WTC11 (cell line): ENCODE measurements at regions not wholly inside any gene's neighbourhood (a gene's known extent, or its start where the extent isn't known, plus 50 kb on each side); places are given as distances from the start of the nearest gene placed in this dataset.

Experiments
- ATAC-seq: fragments of 200-7000 bp; cut with Tn5 transposase; 2 replicates; pipeline ENCODE4 v1.10.0; 2021; ENCODE audit warnings: mild to moderate bottlenecking, moderate library complexity
- CTCF ChIA-PET: fragments of 300-600 bp; sonication (Branson Sonifier 250); formaldehyde crosslinking; loops from one replicate; lab custom pipeline; 2021; ENCODE audit warnings: antibody characterized with exemption; lab: Charles Lee
- POLR2A ChIA-PET: fragments of 350-600 bp; sonication (Branson Sonifier 250); formaldehyde crosslinking; loops from one replicate; lab custom pipeline; 2021; ENCODE audit warnings: antibody characterized with exemption; lab: Charles Lee
- DNase-seq: peaks from one replicate; pipeline ENCODE4 v3.0.0; 2021; ENCODE audit warnings: low spot score
- H3K27ac Mint-ChIP-seq: 2 replicates; pipeline ENCODE4 v1.8.0; 2021; ENCODE audit warnings: mixed read lengths
- H3K27me3 Mint-ChIP-seq: 2 replicates; pipeline ENCODE4 v1.8.0; 2021; ENCODE audit warnings: low read depth, mild to moderate bottlenecking, moderate library complexity, mixed read lengths
- H3K36me3 Mint-ChIP-seq: 2 replicates; pipeline ENCODE4 v1.8.0; 2021; ENCODE audit warnings: mixed read lengths
- H3K4me1 Mint-ChIP-seq: 2 replicates; pipeline ENCODE4 v1.8.0; 2022; ENCODE audit warnings: mixed read lengths
- H3K4me3 Mint-ChIP-seq: 2 replicates; pipeline ENCODE4 v1.8.0; 2021; ENCODE audit warnings: mild to moderate bottlenecking, moderate library complexity, mixed read lengths
- H3K9me3 Mint-ChIP-seq: 2 replicates; pipeline ENCODE4 v1.8.0; 2021; ENCODE audit warnings: mixed read lengths
- ATF1 ChIP-seq: sonication (generic); formaldehyde crosslinking; IDR thresholded peaks from 2 replicates; pipeline ENCODE4 v1.8.1; 2023; ENCODE audit warnings: mild to moderate bottlenecking, moderate library complexity, missing genetic modification reagents
- EMX1 ChIP-seq: fragments of 250-450 bp; sonication (Bioruptor Pico); IDR thresholded peaks from 2 replicates; pipeline ENCODE4 v1.8.0; 2021; ENCODE audit warnings: mild to moderate bottlenecking
- FOXJ3 ChIP-seq: sonication (generic); formaldehyde crosslinking; IDR thresholded peaks from 2 replicates; pipeline ENCODE4 v1.9.0; 2021; ENCODE audit warnings: missing genetic modification reagents, mild to moderate bottlenecking, borderline replicate concordance
- GTF2I ChIP-seq: fragments of 250-450 bp; sonication (Bioruptor Pico); conservative IDR thresholded peaks from 2 replicates; pipeline ENCODE4 v1.4.0; 2021; ENCODE audit warnings: mild to moderate bottlenecking
- IRF2 ChIP-seq: sonication (generic); formaldehyde crosslinking; IDR thresholded peaks from 2 replicates; pipeline ENCODE4 v1.8.0; 2022; ENCODE audit warnings: low read depth, missing genetic modification reagents, borderline replicate concordance
- NFE2L1 ChIP-seq: sonication (generic); formaldehyde crosslinking; IDR thresholded peaks from 2 replicates; pipeline ENCODE4 v1.8.1; 2023; ENCODE audit warnings: missing genetic modification reagents
- NFYB ChIP-seq: sonication (generic); formaldehyde crosslinking; conservative IDR thresholded peaks from 2 replicates; pipeline ENCODE4 v1.8.0; 2022; ENCODE audit warnings: low read depth, missing genetic modification reagents
- OVOL2 ChIP-seq: fragments of 250-450 bp; sonication (Bioruptor Pico); IDR thresholded peaks from 2 replicates; pipeline ENCODE4 v1.9.0; 2021; ENCODE audit warnings: mild to moderate bottlenecking, borderline replicate concordance
- SMAD4 ChIP-seq: sonication (generic); formaldehyde crosslinking; IDR thresholded peaks from 2 replicates; pipeline ENCODE4 v1.8.0; 2022; ENCODE audit warnings: mild to moderate bottlenecking, missing genetic modification reagents
- SP1 ChIP-seq: sonication (generic); formaldehyde crosslinking; conservative IDR thresholded peaks from 2 replicates; pipeline ENCODE4 v1.8.1; 2022; ENCODE audit warnings: missing genetic modification reagents
- TEAD1 ChIP-seq: sonication (generic); formaldehyde crosslinking; IDR thresholded peaks from 2 replicates; pipeline ENCODE4 v1.8.0; 2022; ENCODE audit warnings: mild to moderate bottlenecking, missing genetic modification reagents
- TP53 ChIP-seq: sonication (generic); formaldehyde crosslinking; IDR thresholded peaks from 2 replicates; pipeline ENCODE4 v1.8.1; 2023; ENCODE audit warnings: mild to moderate bottlenecking, missing genetic modification reagents
- ZBTB21 ChIP-seq: sonication (generic); formaldehyde crosslinking; IDR thresholded peaks from 2 replicates; pipeline ENCODE4 v1.8.1; 2023; ENCODE audit warnings: mild to moderate bottlenecking, missing genetic modification reagents, borderline replicate concordance
- TF ChIP-seq, protein P1 (sequence below): sonication (generic); formaldehyde crosslinking; conservative IDR thresholded peaks from 2 replicates; pipeline ENCODE4 v1.8.1; 2023; ENCODE audit warnings: mild to moderate bottlenecking, low read depth, missing genetic modification reagents, moderate library complexity
- TF ChIP-seq, protein P2 (sequence below): sonication (generic); formaldehyde crosslinking; IDR thresholded peaks from 2 replicates; pipeline ENCODE4 v1.8.1; 2022; ENCODE audit warnings: low read depth, mild to moderate bottlenecking, moderate library complexity, missing genetic modification reagents, borderline replicate concordance
- TF ChIP-seq, protein P3 (sequence below): fragments of 250-450 bp; sonication (Bioruptor Pico); IDR thresholded peaks from 2 replicates; pipeline ENCODE4 v2.1.2; 2022; ENCODE audit warnings: mild to moderate bottlenecking, moderate library complexity
- TF ChIP-seq, protein P4 (sequence below): fragments of 250-450 bp; sonication (Bioruptor Pico); IDR thresholded peaks from 2 replicates; pipeline ENCODE4 v1.9.0; 2021; ENCODE audit warnings: mild to moderate bottlenecking, borderline replicate concordance
- TF ChIP-seq, protein P5 (sequence below): fragments of 250-450 bp; sonication (Bioruptor Pico); IDR thresholded peaks from 2 replicates; pipeline ENCODE4 v1.9.0; 2021; ENCODE audit warnings: moderate library complexity, mild to moderate bottlenecking, inconsistent platforms, borderline replicate concordance
- TF ChIP-seq, protein P6 (sequence below): sonication (generic); formaldehyde crosslinking; IDR thresholded peaks from 2 replicates; pipeline ENCODE4 v1.8.1; 2022; ENCODE audit warnings: low read depth, missing genetic modification reagents, borderline replicate concordance
- TF ChIP-seq, protein P7 (sequence below): fragments of 250-450 bp; sonication (Bioruptor Pico); IDR thresholded peaks from 2 replicates; pipeline ENCODE4 v1.8.0; 2021; ENCODE audit warnings: mild to moderate bottlenecking
- TF ChIP-seq, protein P8 (sequence below): sonication (generic); formaldehyde crosslinking; IDR thresholded peaks from 2 replicates; pipeline ENCODE4 v1.8.0; 2022; ENCODE audit warnings: mild to moderate bottlenecking, missing genetic modification reagents

DNA sequence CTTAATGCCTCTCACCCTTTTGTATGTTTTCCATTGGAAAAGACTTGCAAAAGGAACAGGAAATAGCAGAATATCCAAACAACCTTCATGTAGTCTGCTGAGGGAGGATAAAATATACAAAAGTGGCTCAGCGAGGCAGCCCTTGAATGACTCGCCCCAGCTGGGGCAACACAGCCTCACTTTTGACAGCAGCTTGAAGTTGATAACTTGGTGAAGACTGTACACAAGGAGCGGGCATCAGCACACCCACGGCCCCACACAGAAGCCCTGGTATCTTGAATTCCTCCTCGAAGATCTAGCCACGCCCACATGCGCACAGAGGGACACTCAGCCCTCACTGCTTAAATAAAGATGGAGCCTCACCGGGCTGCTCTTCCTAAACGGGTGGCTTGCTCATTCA lies 161.0 kb downstream of the IRS1 start (continued):
- TF ChIP-seq, protein P1, sequence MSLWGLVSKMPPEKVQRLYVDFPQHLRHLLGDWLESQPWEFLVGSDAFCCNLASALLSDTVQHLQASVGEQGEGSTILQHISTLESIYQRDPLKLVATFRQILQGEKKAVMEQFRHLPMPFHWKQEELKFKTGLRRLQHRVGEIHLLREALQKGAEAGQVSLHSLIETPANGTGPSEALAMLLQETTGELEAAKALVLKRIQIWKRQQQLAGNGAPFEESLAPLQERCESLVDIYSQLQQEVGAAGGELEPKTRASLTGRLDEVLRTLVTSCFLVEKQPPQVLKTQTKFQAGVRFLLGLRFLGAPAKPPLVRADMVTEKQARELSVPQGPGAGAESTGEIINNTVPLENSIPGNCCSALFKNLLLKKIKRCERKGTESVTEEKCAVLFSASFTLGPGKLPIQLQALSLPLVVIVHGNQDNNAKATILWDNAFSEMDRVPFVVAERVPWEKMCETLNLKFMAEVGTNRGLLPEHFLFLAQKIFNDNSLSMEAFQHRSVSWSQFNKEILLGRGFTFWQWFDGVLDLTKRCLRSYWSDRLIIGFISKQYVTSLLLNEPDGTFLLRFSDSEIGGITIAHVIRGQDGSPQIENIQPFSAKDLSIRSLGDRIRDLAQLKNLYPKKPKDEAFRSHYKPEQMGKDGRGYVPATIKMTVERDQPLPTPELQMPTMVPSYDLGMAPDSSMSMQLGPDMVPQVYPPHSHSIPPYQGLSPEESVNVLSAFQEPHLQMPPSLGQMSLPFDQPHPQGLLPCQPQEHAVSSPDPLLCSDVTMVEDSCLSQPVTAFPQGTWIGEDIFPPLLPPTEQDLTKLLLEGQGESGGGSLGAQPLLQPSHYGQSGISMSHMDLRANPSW: no peak
- TF ChIP-seq, protein P2, sequence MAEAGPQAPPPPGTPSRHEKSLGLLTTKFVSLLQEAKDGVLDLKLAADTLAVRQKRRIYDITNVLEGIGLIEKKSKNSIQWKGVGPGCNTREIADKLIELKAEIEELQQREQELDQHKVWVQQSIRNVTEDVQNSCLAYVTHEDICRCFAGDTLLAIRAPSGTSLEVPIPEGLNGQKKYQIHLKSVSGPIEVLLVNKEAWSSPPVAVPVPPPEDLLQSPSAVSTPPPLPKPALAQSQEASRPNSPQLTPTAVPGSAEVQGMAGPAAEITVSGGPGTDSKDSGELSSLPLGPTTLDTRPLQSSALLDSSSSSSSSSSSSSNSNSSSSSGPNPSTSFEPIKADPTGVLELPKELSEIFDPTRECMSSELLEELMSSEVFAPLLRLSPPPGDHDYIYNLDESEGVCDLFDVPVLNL: no peak
- no peak for TF ChIP-seq EMX1 (CRISPR knock-in tag)

DNA sequence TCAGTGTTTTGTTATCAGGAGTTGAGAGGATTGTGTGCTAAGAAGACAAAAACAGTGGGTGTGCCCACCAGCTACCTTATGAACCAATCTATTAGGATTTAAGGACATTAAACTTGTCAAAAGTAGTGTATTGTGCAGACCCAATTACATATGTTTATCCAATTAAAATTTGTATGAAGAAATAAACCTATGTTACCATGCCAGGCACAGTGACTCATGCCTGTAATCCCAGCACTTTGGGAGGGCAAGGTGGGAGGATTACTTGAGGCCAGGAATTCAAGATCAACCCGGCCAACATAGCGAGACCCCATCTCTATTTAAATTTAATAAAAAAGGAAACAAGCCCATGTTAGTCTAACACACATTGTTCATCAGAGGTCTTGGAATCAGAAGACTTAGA lies 162.2 kb downstream of the IRS1 start:
- Mint-ChIP-seq H3K27ac (no peak overlapping the region), H3K4me3 (no peak overlapping the region), H3K9me3 (peaks cover 22% of the 10 kb centered on the region), H3K4me1 (no peaks in the 10 kb centered on the region), H3K27me3 (no peaks in the 10 kb centered on the region), H3K36me3 (peaks cover 4% of the 10 kb centered on the region; the same call in 1 of the 2 replicates)
- ChIA-PET CTCF (no interaction called here), POLR2A (no interaction called here)
- DNase-seq (no peak), ATAC-seq (no peak)
- TF ChIP-seq OVOL2 (CRISPR knock-in tag) (no peak), TP53 (CRISPR knock-in tag) (no peak), TEAD1 (CRISPR knock-in tag) (no peak), NFYB (CRISPR knock-in tag) (no peak)
- TF ChIP-seq, protein P3, sequence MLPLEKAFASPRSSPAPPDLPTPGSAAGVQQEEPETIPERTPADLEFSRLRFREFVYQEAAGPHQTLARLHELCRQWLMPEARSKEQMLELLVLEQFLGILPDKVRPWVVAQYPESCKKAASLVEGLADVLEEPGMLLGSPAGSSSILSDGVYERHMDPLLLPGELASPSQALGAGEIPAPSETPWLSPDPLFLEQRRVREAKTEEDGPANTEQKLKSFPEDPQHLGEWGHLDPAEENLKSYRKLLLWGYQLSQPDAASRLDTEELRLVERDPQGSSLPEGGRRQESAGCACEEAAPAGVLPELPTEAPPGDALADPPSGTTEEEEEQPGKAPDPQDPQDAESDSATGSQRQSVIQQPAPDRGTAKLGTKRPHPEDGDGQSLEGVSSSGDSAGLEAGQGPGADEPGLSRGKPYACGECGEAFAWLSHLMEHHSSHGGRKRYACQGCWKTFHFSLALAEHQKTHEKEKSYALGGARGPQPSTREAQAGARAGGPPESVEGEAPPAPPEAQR: no peak

DNA sequence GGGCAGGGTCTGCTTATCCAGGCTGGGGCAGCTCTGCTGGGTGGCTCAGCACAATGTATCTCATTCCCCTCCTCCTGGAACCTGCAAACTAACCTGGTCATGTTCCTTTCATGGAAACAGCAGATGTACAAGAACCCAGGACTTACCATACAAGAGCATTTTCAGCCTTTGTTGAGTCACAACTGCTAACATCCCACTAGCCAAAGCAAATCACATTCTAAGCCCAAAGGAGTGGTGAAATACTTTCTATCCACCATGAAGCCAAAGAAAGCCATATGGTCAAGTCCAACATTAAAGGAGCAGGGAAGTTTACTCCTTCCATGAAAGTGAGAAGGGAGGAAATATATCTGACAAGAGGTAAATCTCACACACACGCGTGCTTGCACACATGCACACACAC lies 163.0 kb downstream of the IRS1 start:
- Mint-ChIP-seq H3K9me3 (peaks cover 22% of the 10 kb centered on the region), H3K4me1 (no peaks in the 10 kb centered on the region), H3K36me3 (peaks cover 4% of the 10 kb centered on the region; the same call in 1 of the 2 replicates), H3K27me3 (no peaks in the 10 kb centered on the region), H3K27ac (no peak overlapping the region), H3K4me3 (no peak overlapping the region)
- TF ChIP-seq SP1 (CRISPR knock-in tag) (no peak), SMAD4 (CRISPR knock-in tag) (no peak), FOXJ3 (CRISPR knock-in tag) (no peak), ZBTB21 (CRISPR knock-in tag) (no peak), GTF2I (CRISPR knock-in tag) (no peak), NFE2L1 (no peak), ATF1 (CRISPR knock-in tag) (no peak), IRF2 (CRISPR knock-in tag) (no peak)
- TF ChIP-seq, protein P4, sequence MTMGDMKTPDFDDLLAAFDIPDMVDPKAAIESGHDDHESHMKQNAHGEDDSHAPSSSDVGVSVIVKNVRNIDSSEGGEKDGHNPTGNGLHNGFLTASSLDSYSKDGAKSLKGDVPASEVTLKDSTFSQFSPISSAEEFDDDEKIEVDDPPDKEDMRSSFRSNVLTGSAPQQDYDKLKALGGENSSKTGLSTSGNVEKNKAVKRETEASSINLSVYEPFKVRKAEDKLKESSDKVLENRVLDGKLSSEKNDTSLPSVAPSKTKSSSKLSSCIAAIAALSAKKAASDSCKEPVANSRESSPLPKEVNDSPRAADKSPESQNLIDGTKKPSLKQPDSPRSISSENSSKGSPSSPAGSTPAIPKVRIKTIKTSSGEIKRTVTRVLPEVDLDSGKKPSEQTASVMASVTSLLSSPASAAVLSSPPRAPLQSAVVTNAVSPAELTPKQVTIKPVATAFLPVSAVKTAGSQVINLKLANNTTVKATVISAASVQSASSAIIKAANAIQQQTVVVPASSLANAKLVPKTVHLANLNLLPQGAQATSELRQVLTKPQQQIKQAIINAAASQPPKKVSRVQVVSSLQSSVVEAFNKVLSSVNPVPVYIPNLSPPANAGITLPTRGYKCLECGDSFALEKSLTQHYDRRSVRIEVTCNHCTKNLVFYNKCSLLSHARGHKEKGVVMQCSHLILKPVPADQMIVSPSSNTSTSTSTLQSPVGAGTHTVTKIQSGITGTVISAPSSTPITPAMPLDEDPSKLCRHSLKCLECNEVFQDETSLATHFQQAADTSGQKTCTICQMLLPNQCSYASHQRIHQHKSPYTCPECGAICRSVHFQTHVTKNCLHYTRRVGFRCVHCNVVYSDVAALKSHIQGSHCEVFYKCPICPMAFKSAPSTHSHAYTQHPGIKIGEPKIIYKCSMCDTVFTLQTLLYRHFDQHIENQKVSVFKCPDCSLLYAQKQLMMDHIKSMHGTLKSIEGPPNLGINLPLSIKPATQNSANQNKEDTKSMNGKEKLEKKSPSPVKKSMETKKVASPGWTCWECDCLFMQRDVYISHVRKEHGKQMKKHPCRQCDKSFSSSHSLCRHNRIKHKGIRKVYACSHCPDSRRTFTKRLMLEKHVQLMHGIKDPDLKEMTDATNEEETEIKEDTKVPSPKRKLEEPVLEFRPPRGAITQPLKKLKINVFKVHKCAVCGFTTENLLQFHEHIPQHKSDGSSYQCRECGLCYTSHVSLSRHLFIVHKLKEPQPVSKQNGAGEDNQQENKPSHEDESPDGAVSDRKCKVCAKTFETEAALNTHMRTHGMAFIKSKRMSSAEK (CRISPR knock-in tag): no peak
- TF ChIP-seq, protein P5, sequence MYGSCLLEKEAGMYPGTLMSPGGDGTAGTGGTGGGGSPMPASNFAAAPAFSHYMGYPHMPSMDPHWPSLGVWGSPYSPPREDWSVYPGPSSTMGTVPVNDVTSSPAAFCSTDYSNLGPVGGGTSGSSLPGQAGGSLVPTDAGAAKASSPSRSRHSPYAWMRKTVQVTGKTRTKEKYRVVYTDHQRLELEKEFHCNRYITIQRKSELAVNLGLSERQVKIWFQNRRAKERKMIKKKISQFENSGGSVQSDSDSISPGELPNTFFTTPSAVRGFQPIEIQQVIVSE (CRISPR knock-in tag): no peak
- TF ChIP-seq, protein P6, sequence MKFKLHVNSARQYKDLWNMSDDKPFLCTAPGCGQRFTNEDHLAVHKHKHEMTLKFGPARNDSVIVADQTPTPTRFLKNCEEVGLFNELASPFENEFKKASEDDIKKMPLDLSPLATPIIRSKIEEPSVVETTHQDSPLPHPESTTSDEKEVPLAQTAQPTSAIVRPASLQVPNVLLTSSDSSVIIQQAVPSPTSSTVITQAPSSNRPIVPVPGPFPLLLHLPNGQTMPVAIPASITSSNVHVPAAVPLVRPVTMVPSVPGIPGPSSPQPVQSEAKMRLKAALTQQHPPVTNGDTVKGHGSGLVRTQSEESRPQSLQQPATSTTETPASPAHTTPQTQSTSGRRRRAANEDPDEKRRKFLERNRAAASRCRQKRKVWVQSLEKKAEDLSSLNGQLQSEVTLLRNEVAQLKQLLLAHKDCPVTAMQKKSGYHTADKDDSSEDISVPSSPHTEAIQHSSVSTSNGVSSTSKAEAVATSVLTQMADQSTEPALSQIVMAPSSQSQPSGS: no peak
- TF ChIP-seq, protein P7, sequence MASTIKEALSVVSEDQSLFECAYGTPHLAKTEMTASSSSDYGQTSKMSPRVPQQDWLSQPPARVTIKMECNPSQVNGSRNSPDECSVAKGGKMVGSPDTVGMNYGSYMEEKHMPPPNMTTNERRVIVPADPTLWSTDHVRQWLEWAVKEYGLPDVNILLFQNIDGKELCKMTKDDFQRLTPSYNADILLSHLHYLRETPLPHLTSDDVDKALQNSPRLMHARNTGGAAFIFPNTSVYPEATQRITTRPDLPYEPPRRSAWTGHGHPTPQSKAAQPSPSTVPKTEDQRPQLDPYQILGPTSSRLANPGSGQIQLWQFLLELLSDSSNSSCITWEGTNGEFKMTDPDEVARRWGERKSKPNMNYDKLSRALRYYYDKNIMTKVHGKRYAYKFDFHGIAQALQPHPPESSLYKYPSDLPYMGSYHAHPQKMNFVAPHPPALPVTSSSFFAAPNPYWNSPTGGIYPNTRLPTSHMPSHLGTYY: no peak
- TF ChIP-seq, protein P8, sequence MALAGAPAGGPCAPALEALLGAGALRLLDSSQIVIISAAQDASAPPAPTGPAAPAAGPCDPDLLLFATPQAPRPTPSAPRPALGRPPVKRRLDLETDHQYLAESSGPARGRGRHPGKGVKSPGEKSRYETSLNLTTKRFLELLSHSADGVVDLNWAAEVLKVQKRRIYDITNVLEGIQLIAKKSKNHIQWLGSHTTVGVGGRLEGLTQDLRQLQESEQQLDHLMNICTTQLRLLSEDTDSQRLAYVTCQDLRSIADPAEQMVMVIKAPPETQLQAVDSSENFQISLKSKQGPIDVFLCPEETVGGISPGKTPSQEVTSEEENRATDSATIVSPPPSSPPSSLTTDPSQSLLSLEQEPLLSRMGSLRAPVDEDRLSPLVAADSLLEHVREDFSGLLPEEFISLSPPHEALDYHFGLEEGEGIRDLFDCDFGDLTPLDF (CRISPR knock-in tag): no peak
- DNase-seq (no peak), ATAC-seq (no peak)
- ChIA-PET POLR2A (no interaction called here), CTCF (no interaction called here)
